ENCODE measurements at regions not wholly inside any gene's neighbourhood (a gene's known extent, or its start where the extent isn't known, plus 50 kb on each side); places are given as distances from the start of the nearest gene placed in this dataset.

GRCh38 chr3:187996609-187997008 is 157.3 kb upstream of the LPP start:
- TF ChIP-seq, protein P1, sequence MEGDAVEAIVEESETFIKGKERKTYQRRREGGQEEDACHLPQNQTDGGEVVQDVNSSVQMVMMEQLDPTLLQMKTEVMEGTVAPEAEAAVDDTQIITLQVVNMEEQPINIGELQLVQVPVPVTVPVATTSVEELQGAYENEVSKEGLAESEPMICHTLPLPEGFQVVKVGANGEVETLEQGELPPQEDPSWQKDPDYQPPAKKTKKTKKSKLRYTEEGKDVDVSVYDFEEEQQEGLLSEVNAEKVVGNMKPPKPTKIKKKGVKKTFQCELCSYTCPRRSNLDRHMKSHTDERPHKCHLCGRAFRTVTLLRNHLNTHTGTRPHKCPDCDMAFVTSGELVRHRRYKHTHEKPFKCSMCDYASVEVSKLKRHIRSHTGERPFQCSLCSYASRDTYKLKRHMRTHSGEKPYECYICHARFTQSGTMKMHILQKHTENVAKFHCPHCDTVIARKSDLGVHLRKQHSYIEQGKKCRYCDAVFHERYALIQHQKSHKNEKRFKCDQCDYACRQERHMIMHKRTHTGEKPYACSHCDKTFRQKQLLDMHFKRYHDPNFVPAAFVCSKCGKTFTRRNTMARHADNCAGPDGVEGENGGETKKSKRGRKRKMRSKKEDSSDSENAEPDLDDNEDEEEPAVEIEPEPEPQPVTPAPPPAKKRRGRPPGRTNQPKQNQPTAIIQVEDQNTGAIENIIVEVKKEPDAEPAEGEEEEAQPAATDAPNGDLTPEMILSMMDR (IDR thresholded peaks at IDR 0.05) = no peak
- TF ChIP-seq, protein P2, sequence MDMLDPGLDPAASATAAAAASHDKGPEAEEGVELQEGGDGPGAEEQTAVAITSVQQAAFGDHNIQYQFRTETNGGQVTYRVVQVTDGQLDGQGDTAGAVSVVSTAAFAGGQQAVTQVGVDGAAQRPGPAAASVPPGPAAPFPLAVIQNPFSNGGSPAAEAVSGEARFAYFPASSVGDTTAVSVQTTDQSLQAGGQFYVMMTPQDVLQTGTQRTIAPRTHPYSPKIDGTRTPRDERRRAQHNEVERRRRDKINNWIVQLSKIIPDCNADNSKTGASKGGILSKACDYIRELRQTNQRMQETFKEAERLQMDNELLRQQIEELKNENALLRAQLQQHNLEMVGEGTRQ (IDR thresholded peaks at IDR 0.05) = no peak
- TF ChIP-seq, protein P3, sequence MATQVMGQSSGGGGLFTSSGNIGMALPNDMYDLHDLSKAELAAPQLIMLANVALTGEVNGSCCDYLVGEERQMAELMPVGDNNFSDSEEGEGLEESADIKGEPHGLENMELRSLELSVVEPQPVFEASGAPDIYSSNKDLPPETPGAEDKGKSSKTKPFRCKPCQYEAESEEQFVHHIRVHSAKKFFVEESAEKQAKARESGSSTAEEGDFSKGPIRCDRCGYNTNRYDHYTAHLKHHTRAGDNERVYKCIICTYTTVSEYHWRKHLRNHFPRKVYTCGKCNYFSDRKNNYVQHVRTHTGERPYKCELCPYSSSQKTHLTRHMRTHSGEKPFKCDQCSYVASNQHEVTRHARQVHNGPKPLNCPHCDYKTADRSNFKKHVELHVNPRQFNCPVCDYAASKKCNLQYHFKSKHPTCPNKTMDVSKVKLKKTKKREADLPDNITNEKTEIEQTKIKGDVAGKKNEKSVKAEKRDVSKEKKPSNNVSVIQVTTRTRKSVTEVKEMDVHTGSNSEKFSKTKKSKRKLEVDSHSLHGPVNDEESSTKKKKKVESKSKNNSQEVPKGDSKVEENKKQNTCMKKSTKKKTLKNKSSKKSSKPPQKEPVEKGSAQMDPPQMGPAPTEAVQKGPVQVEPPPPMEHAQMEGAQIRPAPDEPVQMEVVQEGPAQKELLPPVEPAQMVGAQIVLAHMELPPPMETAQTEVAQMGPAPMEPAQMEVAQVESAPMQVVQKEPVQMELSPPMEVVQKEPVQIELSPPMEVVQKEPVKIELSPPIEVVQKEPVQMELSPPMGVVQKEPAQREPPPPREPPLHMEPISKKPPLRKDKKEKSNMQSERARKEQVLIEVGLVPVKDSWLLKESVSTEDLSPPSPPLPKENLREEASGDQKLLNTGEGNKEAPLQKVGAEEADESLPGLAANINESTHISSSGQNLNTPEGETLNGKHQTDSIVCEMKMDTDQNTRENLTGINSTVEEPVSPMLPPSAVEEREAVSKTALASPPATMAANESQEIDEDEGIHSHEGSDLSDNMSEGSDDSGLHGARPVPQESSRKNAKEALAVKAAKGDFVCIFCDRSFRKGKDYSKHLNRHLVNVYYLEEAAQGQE (IDR thresholded peaks at IDR 0.05) = no peak
- TF ChIP-seq, protein P4, sequence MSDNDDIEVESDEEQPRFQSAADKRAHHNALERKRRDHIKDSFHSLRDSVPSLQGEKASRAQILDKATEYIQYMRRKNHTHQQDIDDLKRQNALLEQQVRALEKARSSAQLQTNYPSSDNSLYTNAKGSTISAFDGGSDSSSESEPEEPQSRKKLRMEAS (IDR thresholded peaks at IDR 0.05) = no peak
- no peak for TF ChIP-seq BHLHE40 (IDR thresholded peaks at IDR 0.05; ENCODE audit: low read depth, low read length)
- no peak for TF ChIP-seq CHD2 (IDR thresholded peaks at IDR 0.05; ENCODE audit: low read length, partially characterized antibody)
- no peak for TF ChIP-seq ESRRA (IDR thresholded peaks at IDR 0.05; ENCODE audit: borderline replicate concordance, low read length)
- no peak for TF ChIP-seq POLR2A (IDR thresholded peaks at IDR 0.05; ENCODE audit: low read length)
- no peak for TF ChIP-seq RFX5 (IDR thresholded peaks at IDR 0.05)
- no peak for TF ChIP-seq RCOR1 (IDR thresholded peaks at IDR 0.05; ENCODE audit: low read depth, low read length)
- TF ChIP-seq CHD4 (IDR thresholded peaks at IDR 0.05; ENCODE audit: borderline replicate concordance) = no peak
- TF ChIP-seq, protein P5, sequence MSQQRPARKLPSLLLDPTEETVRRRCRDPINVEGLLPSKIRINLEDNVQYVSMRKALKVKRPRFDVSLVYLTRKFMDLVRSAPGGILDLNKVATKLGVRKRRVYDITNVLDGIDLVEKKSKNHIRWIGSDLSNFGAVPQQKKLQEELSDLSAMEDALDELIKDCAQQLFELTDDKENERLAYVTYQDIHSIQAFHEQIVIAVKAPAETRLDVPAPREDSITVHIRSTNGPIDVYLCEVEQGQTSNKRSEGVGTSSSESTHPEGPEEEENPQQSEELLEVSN (IDR thresholded peaks at IDR 0.05; ENCODE audit: borderline replicate concordance, low read depth) = no peak

Measured in A549 (cell line).